ENCODE measurements at regions not wholly inside any gene's neighbourhood (a gene's known extent, or its start where the extent isn't known, plus 50 kb on each side); places are given as distances from the start of the nearest gene placed in this dataset.

DNA sequence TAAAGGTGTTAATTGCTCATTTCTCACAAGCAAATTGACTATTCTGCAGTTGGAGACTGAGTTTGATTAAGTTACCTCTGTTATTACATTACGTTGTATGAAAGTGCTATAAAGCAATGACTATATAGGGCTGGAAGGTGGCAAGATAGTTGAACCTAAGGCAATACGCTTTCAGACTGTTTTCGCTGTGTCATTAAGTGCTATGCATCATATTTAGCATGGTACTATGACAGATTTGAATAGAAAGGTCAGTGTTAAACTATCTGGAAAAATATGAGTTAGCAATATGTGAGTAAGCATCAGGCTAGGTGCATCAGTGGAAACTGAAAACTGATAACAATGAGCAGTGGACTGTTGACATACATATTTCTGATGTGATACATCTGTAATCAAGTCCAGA is 206.0 kb upstream of the ARHGAP24 start:
- no peak for DNase-seq

DNA sequence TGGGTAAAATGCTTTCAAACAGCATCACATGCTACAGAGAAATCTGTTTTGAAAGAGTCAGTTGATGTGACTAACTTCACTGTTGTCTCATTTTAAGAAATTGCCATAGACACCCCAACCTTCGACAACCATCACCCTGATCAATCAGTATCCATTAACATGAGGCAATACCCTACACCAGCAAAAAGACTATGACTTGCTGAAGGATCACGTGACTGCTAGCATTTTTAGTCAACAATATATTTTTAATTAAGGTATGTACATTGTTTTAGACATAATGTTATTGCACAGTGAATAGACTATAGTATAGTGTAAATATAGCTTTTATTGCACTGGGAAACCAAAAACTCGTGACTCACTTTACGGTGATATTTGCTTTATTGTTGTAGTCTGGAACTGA is 200.0 kb upstream of the ARHGAP24 start:
- DNase-seq: no peak

DNA sequence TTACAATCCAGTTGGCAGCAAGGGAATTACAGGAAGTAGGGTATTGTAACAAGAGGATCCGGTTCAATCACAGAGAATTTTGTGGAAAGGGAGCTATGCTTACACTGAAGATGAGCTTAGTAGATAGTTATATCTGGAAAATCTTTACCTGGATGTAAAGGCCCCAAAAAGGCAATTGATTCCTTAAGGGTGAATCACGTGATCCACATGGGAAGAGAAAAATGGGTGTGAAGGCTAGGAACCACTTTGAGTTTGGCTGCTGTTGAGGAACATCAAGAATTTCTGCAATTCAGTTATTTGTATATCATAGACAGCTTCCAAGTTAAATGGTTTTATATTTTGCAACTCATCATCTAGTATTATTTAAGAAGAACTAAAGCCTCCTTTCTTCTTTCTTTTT is 194.0 kb upstream of the ARHGAP24 start:
- no peak for DNase-seq

- no peak for DNase-seq
Observed at GRCh38 chr4:85291226-85291625, 183.7 kb upstream of the ARHGAP24 start.

GRCh38 chr4:85298037-85298436 is 176.9 kb upstream of the ARHGAP24 start:
- no peak for DNase-seq

GRCh38 chr4:85302193-85302736 is 172.7 kb upstream of the ARHGAP24 start:
- DNase-seq: no peak

DNA sequence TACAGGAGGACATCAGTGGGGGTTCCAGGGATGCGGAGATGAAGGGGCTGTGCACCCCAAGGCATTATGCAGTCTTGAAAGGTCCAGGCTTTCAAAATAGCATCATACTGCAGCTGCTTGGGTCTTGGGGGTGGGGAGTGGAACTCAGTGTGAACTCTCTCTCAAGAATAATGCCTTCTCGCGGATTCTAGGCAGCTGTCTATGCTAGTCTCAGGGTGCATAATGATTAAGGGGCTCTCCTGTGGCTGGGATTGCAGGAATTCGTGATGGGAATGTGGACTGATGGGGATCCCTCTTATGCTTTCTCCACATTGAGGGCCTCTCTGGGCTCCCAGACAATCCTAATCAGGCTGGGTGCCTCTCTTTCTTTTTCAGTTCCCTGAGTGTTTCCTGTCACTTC is 172.2 kb upstream of the ARHGAP24 start:
- no peak for DNase-seq

DNA sequence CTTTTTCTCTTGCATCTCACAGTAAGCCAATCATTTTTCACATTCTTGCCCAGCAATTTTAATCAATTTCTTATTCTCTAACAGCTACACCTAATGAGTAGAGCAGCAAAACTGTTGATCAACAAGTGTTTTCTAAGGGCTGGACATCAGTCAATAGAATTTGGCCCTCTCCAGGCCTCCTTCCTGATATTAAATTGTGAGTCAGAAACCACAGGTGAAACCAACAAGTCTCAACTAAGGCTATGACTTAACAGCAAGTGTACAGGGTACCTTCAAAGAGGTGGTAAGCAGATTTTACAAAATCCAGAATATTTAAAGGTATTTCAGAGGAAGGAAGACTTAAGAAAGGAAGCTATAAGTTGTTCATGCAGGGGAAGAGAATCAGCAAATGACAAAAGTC is 156.5 kb upstream of the ARHGAP24 start:
- no peak for DNase-seq

DNA sequence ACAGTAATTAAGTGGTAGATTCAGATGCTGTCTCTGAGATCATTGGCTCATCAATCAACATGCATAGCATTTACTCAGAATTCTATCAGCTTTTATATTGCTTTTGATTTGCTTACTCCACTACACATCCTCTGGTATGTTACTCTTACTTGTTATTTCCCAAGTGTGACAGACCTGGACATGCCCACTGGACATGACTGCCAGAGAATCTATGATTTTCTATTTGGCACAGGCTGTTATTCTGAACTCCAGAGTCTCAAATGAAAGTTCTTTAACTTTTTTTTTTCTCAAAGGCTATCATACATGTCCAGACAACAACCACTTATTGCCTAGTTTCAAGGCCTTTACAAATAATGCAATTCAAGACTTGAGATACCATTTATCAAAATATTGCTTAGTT is 116.1 kb upstream of the ARHGAP24 start:
- no peak for DNase-seq

GRCh38 chr4:85362550-85362949 is 112.4 kb upstream of the ARHGAP24 start:
- no peak for DNase-seq

DNA sequence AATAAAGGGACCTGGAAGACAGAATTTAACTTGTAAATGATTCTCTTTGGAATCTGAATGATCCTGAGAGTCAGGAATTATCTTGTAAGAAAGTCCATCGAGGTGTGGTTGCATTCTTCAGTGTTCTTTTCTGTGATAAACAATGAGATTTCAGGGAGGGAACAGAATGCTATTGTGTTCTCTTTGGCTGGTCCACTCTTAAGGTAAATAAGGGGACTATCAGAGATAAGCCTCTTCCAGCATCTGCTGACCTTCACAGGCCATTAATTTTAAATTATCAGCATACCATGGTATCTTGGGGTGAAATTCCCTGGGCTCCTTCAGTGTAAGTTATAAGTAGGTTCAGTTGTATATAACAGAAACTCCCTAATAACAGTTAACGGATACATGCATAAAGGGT is 107.1 kb upstream of the ARHGAP24 start:
- DNase-seq: no peak

DNA sequence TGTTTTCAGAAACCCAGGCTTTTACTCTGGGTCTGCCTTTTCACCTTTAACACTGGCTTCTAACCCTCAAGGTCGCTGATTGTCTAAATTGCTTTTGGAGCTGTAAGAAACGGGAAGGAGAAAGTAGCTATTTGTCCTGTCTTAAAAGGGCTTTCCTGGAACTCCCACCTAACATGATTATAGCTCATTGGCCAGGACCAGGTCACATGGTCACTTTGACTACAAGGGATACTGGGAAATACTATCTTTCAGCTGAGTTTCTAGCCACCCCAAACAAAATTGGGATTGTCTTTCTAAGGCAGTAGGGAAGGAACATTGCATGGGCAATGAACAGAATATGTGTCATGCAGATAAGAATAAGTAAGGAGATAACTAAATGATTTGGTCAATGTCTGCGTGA is 106.7 kb upstream of the ARHGAP24 start:
- no peak for DNase-seq

DNA sequence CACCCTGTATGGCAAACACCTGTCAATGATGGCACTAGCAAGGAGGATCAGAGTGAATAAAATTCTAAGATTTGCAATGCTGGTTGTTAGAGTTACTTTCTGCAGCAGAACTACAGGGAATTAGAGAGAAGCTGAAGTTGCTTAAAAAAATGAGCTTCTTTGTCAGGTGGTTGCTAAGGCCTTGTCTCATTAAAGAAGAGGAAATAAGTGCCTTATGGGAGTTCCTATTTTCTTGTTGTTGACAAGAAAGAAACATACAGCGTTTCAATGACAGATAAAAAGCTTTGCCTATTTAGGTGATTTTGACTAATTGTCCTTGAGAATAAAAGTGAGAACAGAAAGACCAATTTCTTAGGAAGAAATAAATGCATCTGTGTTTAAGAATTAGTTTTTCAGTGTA is 106.0 kb upstream of the ARHGAP24 start:
- DNase-seq: peak; percentile 3

DNA sequence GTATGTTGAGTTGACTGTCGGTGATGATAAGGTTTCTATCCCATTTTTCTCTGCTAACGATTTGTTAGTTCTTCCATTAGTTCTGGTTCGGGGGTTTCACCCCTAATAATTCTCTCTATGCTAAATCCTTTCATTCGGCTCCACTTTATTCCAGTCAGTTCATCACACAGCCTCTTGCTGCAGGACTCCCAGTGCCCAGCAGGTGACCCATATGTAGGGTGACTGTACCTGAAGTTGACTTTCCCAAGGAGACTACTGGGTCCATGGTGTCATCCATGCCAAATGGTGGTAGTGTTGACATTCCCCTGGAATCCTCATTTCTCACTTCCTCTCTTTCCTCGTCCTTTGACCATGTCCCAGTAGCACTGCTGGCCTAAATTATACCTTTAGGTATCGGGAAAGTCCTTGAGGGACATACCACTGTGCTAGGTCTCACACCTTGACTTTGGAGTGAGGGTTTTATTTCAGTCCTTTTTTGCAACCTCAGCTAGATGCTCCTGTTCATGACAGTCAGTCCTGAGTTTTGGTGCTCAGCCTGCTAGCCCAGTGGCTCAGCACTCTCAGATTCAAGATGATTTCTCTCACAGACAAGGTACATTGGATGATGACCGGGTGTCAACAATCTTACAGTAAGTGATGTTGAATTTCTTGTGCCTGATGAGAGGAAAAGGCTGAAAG is 105.1 kb upstream of the ARHGAP24 start:
- DNase-seq: no peak

DNA sequence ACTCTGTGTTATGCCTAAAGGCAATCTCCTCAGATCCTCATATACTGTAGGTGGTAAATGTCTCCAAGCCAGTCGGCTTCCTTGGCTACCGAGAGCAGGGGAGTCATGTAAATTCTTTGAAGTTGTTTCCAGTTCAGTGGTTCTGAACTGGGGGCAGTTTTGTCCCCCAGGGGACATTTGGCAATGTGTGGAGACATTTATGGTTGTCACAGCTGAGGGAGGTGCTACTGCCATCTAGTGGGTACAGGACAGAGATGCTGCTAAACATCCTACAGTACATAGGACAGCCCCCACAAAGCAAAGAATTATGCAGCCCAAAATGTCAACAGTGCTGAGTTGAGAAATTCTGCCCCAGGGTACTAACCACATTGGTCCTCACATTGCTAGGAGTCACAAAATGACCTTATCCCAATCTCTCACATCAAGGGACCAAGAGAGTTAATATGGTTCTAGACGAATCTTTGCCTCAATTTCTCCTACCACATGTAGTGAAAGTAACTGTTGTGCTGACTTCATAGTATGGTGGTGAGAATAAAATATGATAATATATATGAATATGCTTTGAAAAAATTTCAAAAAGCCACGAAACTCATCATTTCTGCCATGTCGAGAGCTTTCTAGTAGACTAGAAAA is 104.4 kb upstream of the ARHGAP24 start:
- peak; percentile 40 for DNase-seq

- DNase-seq: no peak
Observed at GRCh38 chr4:85372966-85373365, 102.0 kb upstream of the ARHGAP24 start.

DNA sequence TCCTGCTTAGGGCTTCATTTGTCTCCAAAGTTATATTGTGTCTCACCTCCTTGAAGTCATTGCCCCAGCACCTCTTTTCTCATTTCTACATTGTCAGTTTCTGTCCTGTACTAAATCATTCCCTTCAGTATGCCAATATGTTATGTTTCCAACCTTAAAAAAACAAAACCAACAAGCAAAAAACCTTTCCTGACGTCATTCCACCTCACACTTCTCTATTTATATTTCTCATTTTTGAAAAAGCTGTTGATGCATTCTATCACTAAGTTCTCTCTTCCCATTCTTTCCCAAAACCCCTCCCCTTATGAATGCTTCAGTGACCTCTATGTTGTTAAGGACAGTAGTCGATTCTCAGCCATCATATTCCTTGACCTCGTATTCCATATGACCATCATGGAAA is 98.7 kb upstream of the ARHGAP24 start:
- no peak for DNase-seq

GRCh38 chr4:85381968-85382367 is 93.0 kb upstream of the ARHGAP24 start:
- DNase-seq: no peak

DNA sequence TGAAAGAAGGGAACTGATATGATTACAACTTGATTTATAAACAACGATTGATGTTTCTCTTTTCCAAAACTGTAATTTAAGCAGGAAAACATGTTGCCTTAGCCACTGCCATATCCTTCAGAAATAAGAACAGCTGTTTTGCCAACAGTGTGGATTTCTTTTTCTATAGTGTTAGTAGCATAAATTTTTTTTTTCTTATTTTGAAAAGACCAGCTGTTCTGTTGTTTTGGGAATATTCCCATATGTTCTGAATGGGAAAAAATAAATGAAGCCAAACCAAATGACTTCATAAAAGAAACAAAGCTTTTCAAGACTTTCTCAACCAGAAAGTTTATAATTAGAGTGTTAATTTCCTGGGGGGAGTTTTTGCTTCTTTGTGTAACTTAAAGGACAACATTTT is 83.9 kb upstream of the ARHGAP24 start:
- DNase-seq: no peak

DNA sequence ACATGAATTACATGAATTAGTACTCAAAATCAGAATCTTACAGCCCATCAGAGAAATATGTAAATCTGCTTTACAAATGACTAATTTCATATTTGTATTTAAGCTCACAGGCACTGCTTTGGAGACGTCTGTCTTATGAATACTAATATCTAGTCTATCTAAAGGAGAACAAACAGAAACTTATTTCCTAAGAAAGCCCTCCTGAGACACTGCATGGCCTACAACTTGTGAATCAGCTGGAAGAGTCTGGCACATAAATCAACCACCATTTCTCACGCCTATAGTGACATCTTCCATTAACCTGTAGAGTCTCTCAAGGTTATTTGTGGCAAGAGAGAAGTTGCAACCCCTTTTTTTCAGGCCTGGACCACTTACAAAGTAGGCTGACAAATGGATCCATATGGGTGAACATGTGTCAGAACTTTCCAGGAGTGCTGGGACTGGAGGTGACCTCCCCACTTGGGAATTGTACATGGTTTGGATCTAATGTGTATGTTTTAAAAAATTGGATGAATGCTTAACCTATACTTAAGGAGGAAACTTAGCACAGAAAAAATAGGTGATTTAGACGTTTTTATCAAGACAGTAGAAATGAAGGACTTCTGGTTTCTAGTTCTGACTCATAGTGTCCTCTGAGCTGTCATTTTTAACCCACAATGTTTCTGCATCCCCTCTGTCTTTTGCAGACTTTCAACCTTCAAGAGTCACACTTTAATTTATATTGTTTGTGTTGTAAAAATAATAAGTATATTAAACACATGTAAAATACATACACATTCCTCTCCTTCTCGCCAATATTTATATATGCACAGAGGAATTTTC is 83.2 kb upstream of the ARHGAP24 start:
- DNase-seq: no peak

DNA sequence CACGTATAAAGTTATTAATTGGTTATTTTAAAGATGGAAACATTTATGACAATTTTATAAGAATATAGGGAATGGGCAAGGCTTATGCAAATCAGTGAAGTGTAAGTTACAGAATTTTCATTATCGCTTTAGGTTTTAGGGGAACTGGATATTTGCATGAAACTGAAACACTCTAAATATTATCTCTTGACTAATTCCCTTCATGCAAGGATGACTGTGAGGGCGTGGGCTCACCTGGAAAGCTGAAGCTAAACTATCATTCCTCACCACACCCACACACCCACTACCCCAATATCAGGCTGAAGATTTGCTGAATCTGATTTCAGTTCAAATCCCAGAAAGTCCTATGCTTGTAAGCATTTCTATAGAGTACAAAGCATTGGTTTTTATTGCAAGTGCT is 81.7 kb upstream of the ARHGAP24 start:
- no peak for DNase-seq

DNA sequence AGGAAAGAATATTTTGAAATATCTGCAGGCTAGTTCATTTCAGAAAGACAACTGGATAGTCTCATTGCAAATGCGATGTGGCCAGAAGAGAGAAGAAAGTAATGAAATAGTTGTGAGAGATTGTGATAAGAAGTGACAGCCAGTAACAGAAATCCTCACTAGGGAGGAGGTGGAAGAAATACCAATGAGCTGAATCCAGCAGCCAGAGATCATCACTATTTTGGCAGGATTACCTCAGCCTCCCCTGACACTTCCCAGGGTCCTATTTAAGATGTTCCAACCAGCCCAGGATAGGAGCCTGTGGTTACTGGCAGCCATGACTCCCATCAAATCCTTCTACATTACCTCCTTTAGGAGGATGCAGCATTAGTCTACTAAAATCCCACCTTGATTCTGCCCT is 76.7 kb upstream of the ARHGAP24 start:
- no peak for DNase-seq

DNA sequence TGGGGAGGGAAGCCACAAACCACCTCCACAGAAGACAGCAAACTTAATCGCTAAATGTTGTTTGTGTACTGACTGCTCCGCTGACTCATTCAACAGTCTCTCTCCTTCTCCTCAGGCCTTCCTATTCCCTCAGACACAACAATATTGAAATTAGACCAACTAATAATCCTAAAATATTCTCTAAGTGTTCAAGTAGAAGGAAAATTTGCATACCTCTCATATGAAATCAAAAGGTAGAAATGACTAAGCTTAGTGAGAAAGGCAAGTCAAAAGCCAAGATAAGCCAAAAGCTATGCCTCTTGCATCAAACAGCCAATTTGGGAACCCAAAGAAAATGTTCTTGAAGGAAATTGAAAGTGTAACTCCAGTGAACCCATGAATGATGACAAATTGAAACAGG is 75.7 kb upstream of the ARHGAP24 start:
- DNase-seq: no peak

GRCh38 chr4:85402371-85402770 is 72.6 kb upstream of the ARHGAP24 start:
- DNase-seq: no peak

Measured in suppressor macrophage treated with lipopolysaccharide for 4 hours (primary cell).